Esophagus muscularis mucosa (tissue), 3 donors: ENCODE measurements at regions not wholly inside any gene's neighbourhood (a gene's known extent, or its start where the extent isn't known, plus 50 kb on each side); places are given as distances from the start of the nearest gene placed in this dataset.

Experiments
- CTCF ChIP-seq, 3 experiments: fragments of 200-600 bp in 2 of 3; fragments of 450-650 bp in 1 of 3; sonication (generic) in 2 of 3; IDR thresholded peaks; one replicate each; pipeline ENCODE4 v1.5.1; 2017 to 2019; ENCODE audit warnings: antibody characterized with exemption in 3 of 3, mild to moderate bottlenecking in 2 of 3, moderate library complexity in 1 of 3
- POLR2A ChIP-seq: fragments of 450-650 bp; IDR thresholded peaks from one replicate; pipeline ENCODE4 v1.6.1; 2017; ENCODE audit warnings: antibody characterized with exemption, moderate library complexity, mild to moderate bottlenecking, low read depth

- TF ChIP-seq CTCF (IDR thresholded peaks at IDR 0.05) (no peak), POLR2A (no peak)
Observed at GRCh38 chr10:65802391-65802790, 1123.4 kb upstream of the LRRTM3 start.
